Stimulated activated CD4-positive, alpha-beta T cell treated with anti-CD3 and anti-CD28 coated beads, Interleukin-15, amount 100 ng/mL, for 1 hour (primary cell): ENCODE measurements at regions not wholly inside any gene's neighbourhood (a gene's known extent, or its start where the extent isn't known, plus 50 kb on each side); places are given as distances from the start of the nearest gene placed in this dataset.
"Not testable (repeated sequence)": the region's sequence is repeated elsewhere in the genome, so short reads cannot be mapped to it uniquely, and the experiment has no call there.

Experiments used
- DNase-seq, 2 donors: peaks; one replicate each; pipeline ENCODE4 v3.0.0-alpha.2; 2020; ENCODE audit warnings: low read depth in 1 of 2, low spot score in 1 of 2

- no peak for DNase-seq
Measured at GRCh38 chr21:14757533-14758327, 211.6 kb upstream of the SAMSN1 start.

GRCh38 chr21:14755086-14755485, 209.0 kb upstream of the SAMSN1 start:
- no peak for DNase-seq

GRCh38 chr21:14754682-14755081, 208.6 kb upstream of the SAMSN1 start:
- DNase-seq = no peak

- DNase-seq = no peak
Measured at GRCh38 chr21:14754259-14754604, 208.1 kb upstream of the SAMSN1 start.

- DNase-seq = no peak
Measured at GRCh38 chr21:14753466-14754258, 207.5 kb upstream of the SAMSN1 start.

- DNase-seq = no peak
Measured at GRCh38 chr21:14753069-14753465, 207.0 kb upstream of the SAMSN1 start.

GRCh38 chr21:14752345-14752909, 206.3 kb upstream of the SAMSN1 start:
- DNase-seq = no peak

- no peak for DNase-seq
Measured at GRCh38 chr21:14751602-14752344, 205.7 kb upstream of the SAMSN1 start.

GRCh38 chr21:14751011-14751410, 204.9 kb upstream of the SAMSN1 start:
- DNase-seq = no peak

GRCh38 chr21:14750041-14750440, 203.9 kb upstream of the SAMSN1 start:
- DNase-seq = no peak

GRCh38 chr21:14748662-14749061, 202.5 kb upstream of the SAMSN1 start:
- no peak for DNase-seq

GRCh38 chr21:14744368-14744767, 198.3 kb upstream of the SAMSN1 start:
- no peak for DNase-seq

GRCh38 chr21:14742119-14742518, 196.0 kb upstream of the SAMSN1 start:
- DNase-seq = no peak

- DNase-seq = no peak
Measured at GRCh38 chr21:14741256-14741655, 195.1 kb upstream of the SAMSN1 start.

GRCh38 chr21:14740692-14741091, 194.6 kb upstream of the SAMSN1 start:
- DNase-seq = no peak

GRCh38 chr21:14740116-14740515, 194.0 kb upstream of the SAMSN1 start:
- DNase-seq = no peak

- DNase-seq = no peak
Measured at GRCh38 chr21:14739590-14739989, 193.5 kb upstream of the SAMSN1 start.

- DNase-seq = not testable (repeated sequence)
Measured at GRCh38 chr21:14738576-14738975, 192.5 kb upstream of the SAMSN1 start.

- DNase-seq = peak in 1 of 2 donors; percentile 2
Measured at GRCh38 chr21:14737922-14738321, 191.8 kb upstream of the SAMSN1 start.

GRCh38 chr21:14737284-14737691, 191.2 kb upstream of the SAMSN1 start:
- no peak for DNase-seq

- DNase-seq = no peak
Measured at GRCh38 chr21:14736672-14737071, 190.6 kb upstream of the SAMSN1 start.
